ENCODE measurements at regions not wholly inside any gene's neighbourhood (a gene's known extent, or its start where the extent isn't known, plus 50 kb on each side); places are given as distances from the start of the nearest gene placed in this dataset.

- no peak for TF ChIP-seq ATF6 (CRISPR knock-in tag; conservative IDR thresholded peaks at IDR 0.05)
- TF ChIP-seq FOXJ3 (CRISPR knock-in tag; IDR thresholded peaks at IDR 0.05; ENCODE audit: borderline replicate concordance) = no peak
- TF ChIP-seq BCL3 (CRISPR knock-in tag; IDR thresholded peaks at IDR 0.05) = no peak
- TF ChIP-seq KDM5B (CRISPR knock-in tag; IDR thresholded peaks at IDR 0.05; ENCODE audit: borderline replicate concordance) = no peak
- no peak for TF ChIP-seq CTCF (CRISPR knock-in tag; IDR thresholded peaks at IDR 0.05)
Observed at GRCh38 chr16:51306116-51306515, 155.0 kb upstream of the SALL1 start.
